GM12878 (cell line): ENCODE measurements at regions not wholly inside any gene's neighbourhood (a gene's known extent, or its start where the extent isn't known, plus 50 kb on each side); places are given as distances from the start of the nearest gene placed in this dataset.

Source experiments
- CREB1 ChIP-seq: IDR thresholded peaks from 2 replicates; pipeline ENCODE4 v1.6.1; 2012; ENCODE audit warnings: low read depth, mild to moderate bottlenecking, inconsistent platforms
- EP300 ChIP-seq, 2 experiments: fragments of 150-350 bp in 1 of 2; IDR thresholded peaks; 2 replicates each; pipeline ENCODE4 v1.6.1; 2011 to 2012; ENCODE audit warnings: low read depth in 2 of 2, low read length in 2 of 2, borderline replicate concordance in 1 of 2, improper control_type of control experiment in 1 of 2, inconsistent platforms in 1 of 2; ENCODE audit not compliant: control insufficient read depth in 1 of 2
- GATAD2B ChIP-seq: fragments of 450-650 bp; conservative IDR thresholded peaks from 2 replicates; pipeline ENCODE4 v1.6.1; 2017; ENCODE audit warnings: low read depth, mild to moderate bottlenecking, moderate library complexity
- IKZF2 ChIP-seq, 2 experiments: fragments of 450-650 bp; IDR thresholded peaks; 2 replicates each; pipeline ENCODE4 v1.6.1; 2017; ENCODE audit warnings: mild to moderate bottlenecking in 2 of 2, moderate library complexity in 2 of 2
- MLLT1 ChIP-seq: fragments of 450-650 bp; IDR thresholded peaks from 2 replicates; pipeline ENCODE4 v1.6.1; 2016; ENCODE audit warnings: mild to moderate bottlenecking
- NKRF ChIP-seq: fragments of 450-650 bp; conservative IDR thresholded peaks from 2 replicates; pipeline ENCODE4 v1.6.1; 2017; ENCODE audit warnings: mild to moderate bottlenecking, moderate library complexity
- NR2C2 ChIP-seq: IDR thresholded peaks from 2 replicates; pipeline ENCODE4 v1.6.1; 2011; ENCODE audit warnings: borderline replicate concordance, low read depth; ENCODE audit not compliant: control insufficient read depth, insufficient read length
- PML ChIP-seq: IDR thresholded peaks from 2 replicates; pipeline ENCODE4 v1.6.1; 2012; ENCODE audit warnings: low read length, inconsistent platforms
- POLR2A ChIP-seq: IDR thresholded peaks from 2 replicates; pipeline ENCODE4 v1.6.1; 2011; ENCODE audit warnings: low read depth, mild to moderate bottlenecking, low read length
- POU2F2 ChIP-seq: IDR thresholded peaks from 3 replicates; pipeline ENCODE4 v1.6.1; 2011; ENCODE audit warnings: low read depth, mild to moderate bottlenecking, low read length, borderline replicate concordance
- RELB ChIP-seq: fragments of 450-650 bp; IDR thresholded peaks from 2 replicates; pipeline ENCODE4 v1.6.1; 2017; ENCODE audit warnings: low read depth, mild to moderate bottlenecking, moderate library complexity
- REST ChIP-seq: IDR thresholded peaks from 2 replicates; pipeline ENCODE4 v1.6.1; 2012; ENCODE audit warnings: mild to moderate bottlenecking, low read depth, low read length
- RFX5 ChIP-seq: IDR thresholded peaks from 2 replicates; pipeline ENCODE4 v1.6.1; 2011; ENCODE audit warnings: low read depth, low read length, improper control_type of control experiment
- SIN3A ChIP-seq: IDR thresholded peaks from 2 replicates; pipeline ENCODE4 v1.6.1; 2012; ENCODE audit warnings: low read depth, low read length, improper control_type of control experiment
- STAT1 ChIP-seq: fragments of 450-650 bp; conservative IDR thresholded peaks from 2 replicates; pipeline ENCODE4 v1.6.1; 2014; ENCODE audit warnings: antibody characterized with exemption, mild to moderate bottlenecking
- STAT3 ChIP-seq: IDR thresholded peaks from 2 replicates; pipeline ENCODE4 v1.6.1; 2011; ENCODE audit warnings: low read depth, low read length, improper control_type of control experiment
- SUPT20H ChIP-seq: IDR thresholded peaks from 2 replicates; pipeline ENCODE4 v1.6.1; 2011; ENCODE audit warnings: low read depth, mild to moderate bottlenecking, low read length, moderate library complexity, borderline replicate concordance; ENCODE audit not compliant: control insufficient read depth
- TARDBP ChIP-seq: IDR thresholded peaks from 2 replicates; pipeline ENCODE4 v1.6.1; 2016; ENCODE audit warnings: borderline replicate concordance
- TCF12 ChIP-seq: IDR thresholded peaks from 2 replicates; pipeline ENCODE4 v1.6.1; 2011; ENCODE audit warnings: low read depth, mild to moderate bottlenecking, low read length
- USF2 ChIP-seq: IDR thresholded peaks from 2 replicates; pipeline ENCODE4 v1.6.1; 2011; ENCODE audit warnings: low read depth, low read length, improper control_type of control experiment, borderline replicate concordance
- YY1 ChIP-seq: IDR thresholded peaks from 2 replicates; pipeline ENCODE4 v1.6.1; 2011; ENCODE audit warnings: low read depth, mild to moderate bottlenecking, low read length

- TF ChIP-seq REST = no peak
- TF ChIP-seq PML = no peak
- no peak for TF ChIP-seq POU2F2
- TF ChIP-seq GATAD2B = 0 out of 2 replicates have a peak, but pooled peaks have one; percentile 18
- peak; percentile 10; the same call in 1 of the 2 replicates for TF ChIP-seq CREB1
- no peak for TF ChIP-seq SUPT20H
- TF ChIP-seq IKZF2 (IDR thresholded peaks at IDR 0.05) = no peak; a peak in 2 of 4 replicates
- TF ChIP-seq YY1 = no peak
- peak in 1 of 2 experiments; percentile 74; a peak in 3 of 4 replicates for TF ChIP-seq EP300 (IDR thresholded peaks at IDR 0.05; ENCODE audit: borderline replicate concordance in 1 of 2, control insufficient read depth in 1 of 2, low read depth in 2 of 2, low read length in 2 of 2)
- TF ChIP-seq USF2 = no peak
- TF ChIP-seq RFX5 = no peak
- peak; percentile 54; the same call in 1 of the 2 replicates for TF ChIP-seq RELB
- TF ChIP-seq SIN3A = 0 out of 2 replicates have a peak, but pooled peaks have one; percentile 21
- TF ChIP-seq NKRF = peak; percentile 35; the same call in 1 of the 2 replicates
- TF ChIP-seq MLLT1 = 0 out of 2 replicates have a peak, but pooled peaks have one; percentile 26
- TF ChIP-seq TCF12 = no peak
- TF ChIP-seq POLR2A = peak; percentile 35; the same call in 1 of the 2 replicates
- TF ChIP-seq TARDBP = no peak
- no peak for TF ChIP-seq STAT3
- no peak for TF ChIP-seq NR2C2
- no peak for TF ChIP-seq STAT1
Observed at GRCh38 chr6:144343701-144344428, 58.7 kb downstream of the UTRN start (continued).
